Activated CD4-positive, CD25-positive, alpha-beta regulatory T cell treated with anti-CD3 and anti-CD28 coated beads, Interleukin-2, amount 50 U/mL, for 24 hours (primary cell): ENCODE measurements at regions not wholly inside any gene's neighbourhood (a gene's known extent, or its start where the extent isn't known, plus 50 kb on each side); places are given as distances from the start of the nearest gene placed in this dataset.

Experiments
- ATAC-seq, 2 donors: fragments of 150-1000 bp; cut with Tn5 transposase; one replicate each; pipeline ENCODE4 v1.10.0; 2021; ENCODE audit warnings: mild to moderate bottlenecking in 1 of 2, moderate library complexity in 1 of 2

DNA sequence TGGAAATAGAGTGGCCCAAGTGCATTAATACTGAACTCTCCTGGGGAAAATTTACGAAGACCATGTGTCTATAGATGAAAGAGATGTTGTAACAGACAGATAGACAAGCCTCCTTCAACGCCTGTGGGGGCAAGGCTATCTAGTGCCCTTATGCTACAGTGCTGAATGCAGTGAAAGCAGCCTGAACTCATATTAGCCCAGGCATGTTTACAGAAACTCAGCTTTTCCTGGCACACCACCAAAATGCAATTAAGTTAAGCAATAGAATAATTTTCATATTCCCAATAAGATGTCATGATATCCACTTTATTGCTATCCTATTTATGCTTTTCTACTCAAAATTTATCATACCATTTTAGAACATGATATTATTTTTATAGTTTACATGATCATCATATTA lies 277.0 kb downstream of the DIRAS2 start:
- ATAC-seq = no peak

DNA sequence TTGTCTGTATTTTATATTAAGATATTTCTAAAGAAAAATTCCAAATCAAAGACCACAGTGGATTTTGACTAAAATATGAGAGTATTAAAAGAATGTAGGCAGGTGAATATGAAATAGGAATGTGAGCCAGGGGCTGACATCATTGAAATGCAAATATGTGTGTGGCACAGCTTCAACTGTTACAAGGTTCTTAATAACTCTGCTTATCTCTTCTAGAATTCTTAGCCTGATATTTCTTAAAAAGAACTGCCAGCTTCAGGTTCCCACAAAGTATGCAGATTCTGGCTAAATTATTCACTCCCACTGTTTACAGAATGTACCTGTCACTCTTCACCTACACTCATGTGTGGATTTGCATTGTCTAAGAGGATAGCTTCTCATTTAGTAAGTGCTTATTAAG lies 274.4 kb downstream of the DIRAS2 start:
- no peak for ATAC-seq

DNA sequence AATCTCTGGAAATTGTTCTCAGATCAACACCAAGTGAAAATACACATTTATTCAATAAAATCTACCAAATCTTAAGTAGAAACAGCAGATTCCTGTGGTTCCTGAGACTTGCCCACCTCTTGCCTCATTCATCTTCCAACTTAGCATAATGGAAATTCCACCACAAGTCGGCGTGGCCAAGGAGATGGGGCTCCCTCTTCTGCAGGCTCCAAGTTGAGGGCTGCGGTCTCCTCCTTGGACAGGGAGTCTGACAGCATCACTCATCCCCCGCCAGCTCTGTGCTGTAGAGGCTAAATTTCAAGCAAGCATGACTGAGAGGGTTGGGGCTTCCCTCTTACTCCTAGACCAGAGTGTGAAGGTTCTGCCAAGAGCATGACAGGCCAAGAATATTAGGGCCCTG lies 273.7 kb downstream of the DIRAS2 start:
- ATAC-seq = no peak

DNA sequence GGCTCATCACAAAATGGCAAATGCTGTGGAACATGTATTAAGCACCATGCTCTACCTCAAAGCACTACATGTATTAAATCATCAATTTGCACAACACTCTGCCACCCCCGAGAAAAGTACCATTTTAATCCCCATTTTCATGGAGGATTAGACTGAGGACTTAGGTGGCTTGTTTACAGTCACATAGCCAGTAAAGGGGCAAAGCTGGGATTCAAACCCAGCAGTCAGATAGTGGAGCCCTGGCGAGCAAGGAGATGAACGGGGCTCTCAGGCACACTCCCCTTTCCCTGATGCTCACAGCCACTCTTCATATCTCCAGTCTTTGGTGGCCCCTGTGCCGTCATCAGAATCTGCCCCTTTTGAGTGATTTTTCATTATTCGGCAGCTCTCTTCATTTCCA lies 262.9 kb downstream of the DIRAS2 start:
- no peak for ATAC-seq

DNA sequence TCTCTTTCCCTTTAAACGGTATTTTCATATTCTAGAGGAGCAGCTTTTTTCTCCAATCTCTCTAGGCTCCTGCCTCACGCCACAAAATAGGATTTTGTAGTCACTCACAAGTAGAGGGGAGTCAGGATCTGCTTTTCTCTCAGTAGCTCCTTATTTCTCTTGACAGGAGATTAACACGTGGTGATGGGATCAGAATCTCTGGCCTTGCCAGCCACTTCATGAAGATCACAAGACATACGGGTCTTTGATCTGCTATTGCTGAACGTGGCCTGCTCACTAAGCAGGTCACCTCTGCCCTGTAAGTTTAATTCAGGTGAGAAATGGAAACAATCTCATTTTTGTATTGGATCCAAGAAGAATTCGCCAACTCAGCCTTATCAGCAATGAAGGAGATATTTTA lies 257.5 kb downstream of the DIRAS2 start:
- no peak for ATAC-seq

DNA sequence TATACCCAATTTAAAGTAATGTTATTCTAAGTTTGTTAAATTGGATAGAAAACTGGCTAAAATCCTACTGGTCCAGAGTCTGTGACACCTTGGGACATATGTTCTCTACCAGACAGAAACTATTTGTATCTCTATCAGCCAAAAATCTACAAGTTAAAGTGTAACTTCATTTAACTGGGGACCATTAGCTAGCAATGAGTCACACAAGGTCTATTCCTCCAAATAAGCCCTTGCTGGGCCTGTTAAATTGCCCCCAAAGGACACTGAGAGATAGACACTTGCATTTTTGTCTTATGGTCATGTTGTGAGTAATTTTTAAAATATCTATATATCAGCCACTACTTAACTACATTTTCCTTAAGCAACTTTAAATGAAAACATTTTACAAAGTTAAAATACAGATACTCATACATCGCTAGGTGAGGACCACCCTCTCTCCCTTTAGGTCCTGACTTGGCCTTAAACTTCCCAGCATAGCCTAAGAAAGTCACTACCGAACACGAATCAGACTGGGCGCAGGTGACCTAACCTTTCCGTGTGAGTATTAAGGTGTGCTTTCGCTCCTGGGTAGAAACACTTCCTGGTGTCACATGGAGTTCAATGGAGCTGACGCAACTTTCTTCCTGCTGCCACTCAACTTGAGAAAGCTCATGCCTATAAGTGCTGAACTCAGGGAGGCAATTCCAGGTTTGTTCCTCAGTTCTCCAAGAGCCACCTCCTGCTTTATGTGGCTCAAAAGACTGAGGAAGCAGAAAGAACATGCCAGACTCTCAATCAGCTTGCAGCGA lies 249.1 kb downstream of the DIRAS2 start:
- no peak for ATAC-seq

DNA sequence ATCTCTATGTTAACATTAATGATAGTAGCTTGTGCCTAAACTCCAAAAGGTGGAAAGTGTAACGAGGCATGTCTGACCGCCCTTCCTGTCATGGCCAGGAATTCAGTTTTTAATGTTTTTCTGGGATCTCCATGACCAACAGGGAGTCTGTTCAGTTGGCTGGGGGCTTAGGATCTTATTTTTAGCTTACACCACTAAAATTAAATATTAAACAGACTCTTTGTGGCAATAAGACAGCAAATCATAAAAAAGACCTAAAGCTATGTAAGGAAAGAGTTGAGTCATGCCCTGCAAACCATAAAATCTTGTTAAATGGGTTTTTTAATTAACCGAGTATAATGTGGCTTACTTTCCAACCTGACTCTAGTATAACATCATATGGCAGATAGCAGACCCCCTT lies 247.8 kb downstream of the DIRAS2 start:
- ATAC-seq = no peak

DNA sequence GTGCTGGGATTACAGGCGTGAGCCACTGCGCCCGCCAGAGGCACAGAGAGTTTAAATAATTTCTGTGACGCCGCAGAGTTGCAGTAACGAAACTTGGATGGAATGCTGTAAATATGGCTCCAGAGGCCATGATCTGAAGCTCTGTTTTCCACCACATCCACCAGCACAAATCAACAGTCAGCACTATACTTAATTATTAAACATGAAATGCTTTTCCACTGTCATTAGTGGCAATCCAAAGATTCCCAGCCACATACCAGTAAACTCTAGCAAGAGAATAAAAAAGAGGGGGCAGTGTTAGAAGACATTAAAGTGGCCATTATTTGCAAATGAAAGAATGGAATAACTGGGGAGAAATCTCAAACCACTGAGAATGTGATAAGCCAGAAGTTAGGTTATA lies 242.5 kb downstream of the DIRAS2 start:
- ATAC-seq = no peak

DNA sequence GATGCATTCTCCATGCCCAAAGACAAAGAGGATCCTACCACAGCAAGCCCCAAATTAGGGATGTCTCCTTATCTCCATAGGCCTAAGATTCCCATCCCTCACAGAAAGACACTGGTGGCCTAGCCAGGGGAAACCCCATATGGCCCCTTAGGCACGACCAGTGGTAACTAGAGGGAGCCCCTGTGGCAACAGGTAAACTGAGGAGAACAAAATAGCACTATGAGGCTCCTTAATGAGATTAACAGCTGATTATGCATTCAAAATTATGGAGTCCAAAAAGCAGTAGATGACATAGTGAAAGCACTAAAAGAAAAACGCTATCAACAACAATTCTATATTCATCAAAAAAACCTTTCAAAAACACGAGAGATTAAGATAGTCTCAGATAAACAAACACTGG lies 234.0 kb downstream of the DIRAS2 start:
- no peak for ATAC-seq

DNA sequence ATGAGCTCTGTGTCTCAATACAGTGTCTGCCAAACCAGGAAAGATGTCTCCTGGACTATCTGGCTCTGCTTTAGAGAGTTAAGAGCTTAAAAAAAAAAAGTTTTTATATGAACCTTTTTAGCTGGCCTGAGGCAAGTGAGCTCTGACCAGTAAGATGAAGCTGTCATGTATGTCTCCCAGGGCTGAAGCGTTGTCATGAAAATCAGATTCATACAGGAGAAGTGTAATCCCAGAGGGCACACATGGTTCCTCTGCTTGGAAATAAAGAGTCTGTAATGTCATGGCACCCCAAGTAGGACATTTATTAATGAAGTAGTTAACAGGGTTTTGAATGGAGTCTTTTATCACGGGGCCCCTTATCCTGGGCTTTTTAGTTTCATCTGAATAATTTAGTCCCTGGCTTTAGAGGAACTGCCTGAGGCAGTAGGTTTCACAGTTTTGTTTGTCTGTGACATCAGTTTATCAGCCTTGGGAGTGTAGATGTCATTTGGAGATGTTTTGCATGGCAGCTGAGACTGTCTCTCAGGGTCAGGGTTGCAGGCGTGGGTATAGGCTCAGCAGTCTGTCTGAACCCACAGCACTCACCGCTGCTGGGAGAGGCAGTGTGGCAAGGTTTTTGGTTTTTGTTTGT lies 223.3 kb downstream of the DIRAS2 start:
- no peak for ATAC-seq

DNA sequence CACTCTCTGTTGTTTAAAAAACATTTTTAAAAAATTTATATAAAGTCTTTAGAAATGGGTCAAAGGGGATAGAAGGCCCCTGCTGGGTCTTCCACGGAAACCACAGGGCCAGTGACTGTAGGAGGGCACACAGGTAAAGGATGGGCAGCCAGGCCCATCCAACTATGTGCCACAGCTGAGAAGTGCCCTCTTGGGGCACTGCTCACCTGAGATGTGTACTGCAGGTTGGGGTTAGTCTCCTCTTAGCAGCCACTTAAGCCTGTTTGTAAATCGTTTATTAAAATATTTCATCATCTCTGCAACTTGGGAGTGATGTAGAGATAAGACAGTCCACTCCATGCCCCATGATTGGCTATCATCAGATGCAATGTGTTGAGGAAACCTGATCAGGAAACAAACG lies 222.4 kb downstream of the DIRAS2 start:
- ATAC-seq = no peak

DNA sequence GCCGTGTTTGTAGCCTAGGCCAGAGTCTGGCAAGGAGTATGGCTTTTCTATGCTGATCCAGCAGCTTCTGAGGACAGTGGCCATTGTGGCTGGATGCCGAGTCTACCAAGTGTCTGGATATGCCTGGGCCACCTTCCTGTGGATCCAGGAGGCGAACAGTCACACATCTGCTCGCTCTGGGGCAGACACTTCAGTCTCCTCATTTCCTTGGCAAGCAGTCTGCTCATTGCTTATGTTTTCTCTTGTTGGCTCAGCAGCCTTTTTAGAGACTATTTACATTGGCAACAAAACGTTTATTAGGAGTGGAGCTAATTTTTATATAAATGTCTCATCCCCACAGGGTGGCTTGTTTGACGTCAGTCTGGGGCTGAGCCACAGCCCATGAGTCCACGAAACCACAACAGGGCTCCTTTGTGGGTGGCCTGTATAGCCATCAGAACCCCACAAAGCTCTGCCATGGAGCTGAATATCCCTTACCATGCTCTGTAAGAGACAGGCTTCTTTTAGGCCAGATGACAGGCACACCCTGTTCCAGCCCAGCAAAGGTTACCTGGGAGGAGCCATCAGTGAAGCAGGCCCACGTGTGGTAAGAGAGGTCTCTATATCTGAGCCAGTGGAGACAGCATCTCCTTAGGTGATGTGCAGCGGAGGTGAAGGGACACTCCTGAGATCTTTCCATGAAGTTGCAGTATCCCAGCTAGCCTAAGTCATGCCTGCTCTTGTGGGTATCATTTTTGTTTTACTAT lies 221.7 kb downstream of the DIRAS2 start:
- no peak for ATAC-seq

DNA sequence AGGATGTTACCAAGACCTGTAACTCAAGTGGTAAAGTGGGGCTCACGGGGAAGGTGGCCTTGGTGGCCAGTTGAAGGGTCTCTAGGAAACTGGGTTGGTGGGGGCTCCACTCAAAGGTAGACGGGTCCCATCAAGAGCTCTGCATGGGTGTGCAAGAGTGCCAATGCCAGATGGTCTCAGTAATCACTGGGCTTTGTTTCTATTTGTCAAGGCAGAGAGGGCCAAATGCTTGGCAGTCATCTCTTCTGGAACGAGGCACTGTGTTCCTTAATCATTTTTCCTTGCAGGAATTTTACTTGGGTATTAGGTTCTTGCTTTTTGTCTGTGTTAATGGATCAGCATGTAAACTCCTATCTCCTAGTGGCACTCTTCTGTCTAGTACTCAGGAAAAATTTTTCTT lies 220.8 kb downstream of the DIRAS2 start:
- no peak for ATAC-seq

DNA sequence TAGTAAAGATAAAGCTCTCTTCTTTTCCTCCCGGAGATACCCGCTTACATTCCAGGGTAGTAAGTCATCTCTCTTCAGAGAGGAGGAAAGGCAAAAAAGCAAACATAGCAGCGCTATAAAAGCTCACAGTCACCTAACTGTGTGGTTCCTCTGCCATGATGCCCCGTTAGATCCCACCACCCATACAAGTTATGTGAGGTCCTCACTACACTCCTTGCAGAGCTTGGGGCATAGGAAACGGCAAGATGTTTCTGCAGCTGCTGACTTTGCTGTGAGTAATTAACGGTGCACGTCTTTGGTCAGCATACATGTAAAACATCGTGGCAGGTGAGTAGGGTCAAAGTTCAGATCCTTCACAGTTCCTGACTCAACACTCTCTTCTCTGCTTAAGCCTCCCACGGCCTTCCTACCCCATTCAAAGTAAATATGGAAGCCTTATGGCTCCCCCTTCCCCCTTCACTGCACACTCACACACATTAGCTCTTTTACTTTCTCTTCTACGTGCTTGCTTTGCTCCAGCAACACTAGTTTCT lies 218.9 kb downstream of the DIRAS2 start:
- no peak for ATAC-seq

DNA sequence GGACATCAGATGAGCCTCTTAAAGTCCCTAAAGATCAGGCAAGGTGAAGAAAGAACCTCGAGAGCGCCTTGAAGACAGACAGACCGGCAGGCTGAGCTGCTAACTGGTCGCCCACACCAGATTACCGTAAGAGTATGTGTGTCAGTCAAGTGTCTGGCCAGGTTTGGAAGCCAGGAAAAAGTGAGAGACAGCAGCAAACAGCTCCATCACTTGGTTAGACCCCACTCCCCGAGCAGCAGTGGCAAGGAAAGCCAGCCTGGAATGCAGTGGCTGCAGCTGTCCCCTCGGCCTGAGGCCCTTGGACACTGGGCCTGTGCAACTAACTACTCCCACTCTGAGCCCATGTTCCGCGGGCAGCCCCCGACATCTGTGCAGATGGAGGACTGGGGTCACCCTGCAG lies 214.1 kb downstream of the DIRAS2 start:
- ATAC-seq = no peak

DNA sequence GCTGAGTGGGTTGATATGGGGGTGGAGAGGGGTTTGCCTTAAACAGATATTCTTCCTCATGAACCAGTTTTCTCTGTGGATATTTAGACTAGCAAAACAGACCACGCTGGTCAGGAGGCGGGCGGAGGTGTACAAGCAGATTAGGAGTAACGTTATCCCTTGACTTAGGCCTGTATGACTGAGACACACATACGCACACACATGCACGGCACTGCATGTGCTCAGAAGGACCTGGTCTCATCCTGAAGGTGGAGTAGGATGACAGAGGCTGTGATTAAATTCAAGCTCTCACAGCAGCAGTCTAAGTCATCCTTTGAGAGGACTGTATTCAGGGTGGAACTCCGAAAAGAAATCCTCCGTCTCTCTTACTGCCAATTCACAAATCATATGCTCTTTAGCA lies 209.7 kb downstream of the DIRAS2 start:
- ATAC-seq = no peak

DNA sequence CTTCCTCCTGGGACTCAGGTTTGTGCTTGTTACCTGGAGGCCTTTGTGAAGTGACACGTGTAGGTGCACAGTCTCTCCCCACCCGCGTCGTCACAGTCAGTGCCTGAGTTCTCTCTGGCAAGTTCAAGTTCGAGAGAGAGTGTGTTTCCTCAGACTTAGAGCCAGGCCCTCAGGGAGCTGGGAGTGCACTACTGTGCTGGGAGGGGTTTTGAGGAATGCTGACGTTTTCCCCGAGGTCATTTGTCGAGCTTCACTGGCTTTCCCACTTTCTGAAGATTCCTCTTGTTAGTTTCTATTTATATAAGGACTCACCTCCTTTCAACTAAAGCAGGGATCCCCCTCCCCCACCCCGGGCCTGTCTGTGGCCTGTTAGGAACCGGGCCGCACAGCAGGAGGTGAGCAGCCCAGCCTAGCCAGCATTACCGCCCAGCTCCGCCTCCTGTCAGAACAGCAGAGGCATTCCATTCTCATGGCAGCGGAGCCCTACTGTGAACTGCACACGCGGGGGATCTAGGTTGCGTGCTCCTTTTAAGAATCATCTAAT lies 209.2 kb downstream of the DIRAS2 start:
- no peak for ATAC-seq

DNA sequence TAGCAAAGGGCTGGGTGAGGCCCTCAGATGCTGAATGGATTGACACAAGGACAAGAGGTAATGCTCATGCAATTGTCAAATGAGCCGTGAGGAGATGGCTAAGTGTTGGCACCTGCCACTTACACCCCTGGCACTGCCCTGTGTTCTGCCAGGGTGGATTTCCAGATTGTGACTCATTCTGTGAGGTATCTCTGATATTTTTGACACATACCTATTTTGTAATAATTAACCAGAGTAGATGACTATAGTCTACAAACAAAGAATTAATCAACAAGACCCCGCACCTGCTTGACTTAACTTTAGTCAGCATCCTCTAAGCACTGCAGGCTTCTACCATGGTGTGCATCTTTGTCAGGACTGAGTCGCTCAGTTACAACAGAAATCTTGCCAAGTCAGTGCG lies 200.8 kb downstream of the DIRAS2 start:
- no peak for ATAC-seq

DNA sequence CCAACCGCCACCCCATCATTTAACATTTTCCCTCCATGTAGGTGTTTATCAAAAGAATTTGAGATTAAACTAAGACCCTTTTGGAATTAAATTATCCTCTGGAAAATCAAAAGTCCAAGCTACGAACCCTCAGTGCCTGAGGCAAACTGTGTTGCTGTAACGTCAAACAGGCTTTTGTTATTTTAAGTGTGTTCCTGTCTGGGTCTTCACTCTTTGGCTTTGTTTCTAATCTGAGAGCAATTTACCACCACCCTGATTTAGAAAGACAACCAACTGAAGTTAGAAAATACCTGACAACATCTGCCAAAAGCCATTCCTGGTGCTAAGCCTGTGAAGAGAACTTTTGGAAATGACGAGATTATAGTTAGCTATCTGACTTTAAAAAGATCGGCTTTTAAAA lies 199.9 kb downstream of the DIRAS2 start:
- ATAC-seq = no peak

DNA sequence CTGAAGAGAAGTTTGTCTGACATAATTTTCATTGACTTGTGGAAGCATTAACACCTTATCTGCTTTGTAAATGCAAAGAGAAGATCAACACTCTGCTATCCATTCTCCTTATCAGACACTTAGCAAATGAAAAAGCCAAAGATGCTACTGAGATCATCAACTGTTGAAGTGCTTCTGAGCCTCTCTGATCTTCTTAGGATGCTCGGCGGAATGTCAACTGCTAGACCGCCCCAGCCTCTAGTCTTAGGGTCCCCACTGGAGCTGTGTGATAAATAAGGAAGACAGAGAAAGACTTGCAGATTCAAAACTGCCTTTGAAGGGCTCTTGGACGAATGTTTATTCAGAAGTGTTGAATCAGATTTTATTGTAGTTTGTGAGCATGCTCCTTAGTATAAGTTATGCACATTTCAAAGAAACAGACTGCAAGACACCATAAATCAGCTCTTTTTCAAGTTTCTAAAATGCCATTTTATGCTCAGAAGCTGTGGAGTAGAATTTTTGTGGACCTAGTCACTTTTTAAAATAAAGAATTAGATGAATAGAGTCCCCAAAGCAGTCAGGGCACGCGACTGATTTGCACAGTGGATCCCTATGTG lies 197.9 kb downstream of the DIRAS2 start:
- ATAC-seq = no peak

DNA sequence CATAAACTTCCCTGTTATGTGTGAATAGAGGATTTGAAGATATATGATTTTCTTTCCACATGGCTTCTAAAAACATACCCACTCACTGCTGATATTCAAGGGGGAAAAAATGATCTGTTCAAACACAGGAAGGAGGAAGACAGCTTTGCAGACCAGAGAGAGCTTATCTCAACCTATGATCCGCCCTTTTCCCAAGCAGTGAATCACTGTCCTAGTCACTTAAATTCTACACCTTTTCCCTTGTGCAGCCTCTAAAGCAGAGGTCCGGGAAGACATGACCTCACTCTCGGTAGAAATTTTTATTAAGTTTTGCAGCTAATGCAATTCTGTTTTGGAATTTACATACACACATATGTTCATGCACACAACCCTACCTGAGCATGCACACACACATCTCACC lies 197.2 kb downstream of the DIRAS2 start:
- ATAC-seq = no peak

DNA sequence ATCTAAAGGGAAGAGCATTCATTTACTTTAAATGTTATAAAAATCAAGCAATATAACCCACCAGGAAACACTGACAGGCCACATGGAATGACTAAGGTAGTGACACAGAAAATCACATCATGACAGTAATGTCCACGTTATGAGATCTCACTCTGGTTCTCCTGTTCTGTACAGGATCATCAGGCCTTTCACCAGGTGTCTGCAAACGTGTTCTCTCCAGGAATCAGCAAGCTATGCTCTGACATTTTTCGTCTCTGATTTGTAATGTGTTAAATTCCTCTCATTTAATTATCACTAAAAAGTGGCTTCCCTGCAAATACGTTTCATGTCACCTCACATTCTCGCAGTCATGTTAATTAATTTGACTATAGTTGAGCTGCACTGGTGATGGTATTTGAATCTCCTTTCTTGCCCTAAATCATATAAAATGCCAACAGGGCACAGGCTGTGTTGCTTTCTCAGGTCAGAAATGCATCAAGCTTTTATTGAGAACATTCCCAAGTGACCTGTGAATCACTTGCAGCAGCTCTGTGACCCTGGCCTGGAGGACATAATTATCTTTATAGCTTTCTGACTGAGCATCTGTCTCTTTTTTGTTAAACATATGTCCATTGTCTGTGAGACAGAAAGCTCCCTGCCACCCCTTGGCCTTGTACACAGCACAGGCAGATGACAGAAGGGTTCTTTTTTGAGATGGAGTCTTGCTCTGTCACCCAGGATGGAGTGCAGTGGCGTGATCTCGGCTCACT lies 196.2 kb downstream of the DIRAS2 start:
- ATAC-seq = no peak
